ENCODE measurements at regions not wholly inside any gene's neighbourhood (a gene's known extent, or its start where the extent isn't known, plus 50 kb on each side); places are given as distances from the start of the nearest gene placed in this dataset.

- TF ChIP-seq CTCF (IDR thresholded peaks at IDR 0.05) (no peak), POLR2A (IDR thresholded peaks at IDR 0.05) (no peak)
These were observed 553.5 kb downstream of the PKHD1 start for GRCh38 chr6:51533962-51534361.

All from heart left ventricle (tissue), 13 donors.